Fibroblast of the aortic adventitia (primary cell): ENCODE measurements at regions not wholly inside any gene's neighbourhood (a gene's known extent, or its start where the extent isn't known, plus 50 kb on each side); places are given as distances from the start of the nearest gene placed in this dataset.
A peak's percentile ranks its signal among the peaks of the same experiment; 100 is the strongest.

ENCODE experiments used
- DNase-seq: peaks from one replicate; pipeline ENCODE4 v3.0.0-alpha.2; 2010; ENCODE audit warnings: low read depth
- H3K4me3 ChIP-seq: 2 replicates; pipeline ENCODE4 v1.5.1; 2011; ENCODE audit warnings: low read depth, mild to moderate bottlenecking, control low read depth, low read length, moderate library complexity
- CTCF ChIP-seq: IDR thresholded peaks from 2 replicates; pipeline ENCODE4 v1.5.1; 2011; ENCODE audit warnings: mild to moderate bottlenecking, low read length, control low read depth, inconsistent platforms; ENCODE audit not compliant: insufficient read depth

- no peak for TF ChIP-seq CTCF
- H3K4me3 ChIP-seq: no peak overlapping the region
- DNase-seq: no peak
Observed at GRCh38 chr13:31517599-31517998, 221.7 kb upstream of the RXFP2 start.

DNA sequence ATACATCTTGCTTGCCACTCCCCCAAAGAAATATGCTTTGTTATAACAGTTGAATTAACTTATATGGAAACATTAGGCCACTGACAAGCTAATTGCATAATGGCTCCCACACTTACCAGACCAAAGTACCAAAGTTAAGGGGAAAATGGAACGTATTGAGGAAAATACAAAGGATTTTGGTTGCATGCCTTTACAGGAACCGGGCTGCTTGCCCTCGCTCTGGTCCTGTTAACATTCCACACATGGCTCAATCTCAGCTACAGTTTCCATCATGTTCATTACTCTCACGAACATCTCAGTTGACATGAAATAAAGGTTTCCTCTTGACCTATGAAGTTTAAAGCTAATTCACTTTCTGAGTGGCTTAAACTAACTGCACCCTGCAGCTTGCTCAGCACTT is 220.7 kb upstream of the RXFP2 start:
- peak; percentile 84 for DNase-seq
- H3K4me3 ChIP-seq: no peak overlapping the region
- no peak for TF ChIP-seq CTCF

DNA sequence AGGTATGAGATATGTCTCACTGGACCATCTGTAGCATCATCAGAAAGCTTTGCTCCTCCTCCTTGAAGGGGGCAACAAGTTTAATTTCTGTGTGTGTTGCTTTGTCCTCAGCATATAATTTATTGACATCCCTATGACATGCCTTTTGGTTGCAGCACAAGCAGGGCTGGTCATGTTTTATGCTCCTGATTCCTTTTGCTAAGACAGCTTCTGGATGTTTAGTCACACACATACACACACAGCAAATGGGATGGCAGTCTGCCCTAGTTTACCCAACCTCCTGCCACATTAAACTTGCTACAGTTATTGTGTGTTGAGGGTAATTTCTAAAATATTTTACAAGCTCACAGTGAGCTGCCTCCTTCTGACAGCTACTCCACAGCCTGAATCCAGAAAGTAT is 217.9 kb upstream of the RXFP2 start:
- no peak for TF ChIP-seq CTCF
- peak; percentile 45 for DNase-seq
- no peak overlapping the region for H3K4me3 ChIP-seq

GRCh38 chr13:31522396-31522795 is 216.9 kb upstream of the RXFP2 start:
- DNase-seq: no peak
- TF ChIP-seq CTCF: no peak
- no peak overlapping the region for H3K4me3 ChIP-seq

GRCh38 chr13:31528176-31528575 is 211.2 kb upstream of the RXFP2 start:
- no peak overlapping the region for H3K4me3 ChIP-seq
- TF ChIP-seq CTCF: no peak
- DNase-seq: no peak

- no peak overlapping the region for H3K4me3 ChIP-seq
- no peak for DNase-seq
- no peak for TF ChIP-seq CTCF
Observed at GRCh38 chr13:31528758-31529157, 210.6 kb upstream of the RXFP2 start.

DNA sequence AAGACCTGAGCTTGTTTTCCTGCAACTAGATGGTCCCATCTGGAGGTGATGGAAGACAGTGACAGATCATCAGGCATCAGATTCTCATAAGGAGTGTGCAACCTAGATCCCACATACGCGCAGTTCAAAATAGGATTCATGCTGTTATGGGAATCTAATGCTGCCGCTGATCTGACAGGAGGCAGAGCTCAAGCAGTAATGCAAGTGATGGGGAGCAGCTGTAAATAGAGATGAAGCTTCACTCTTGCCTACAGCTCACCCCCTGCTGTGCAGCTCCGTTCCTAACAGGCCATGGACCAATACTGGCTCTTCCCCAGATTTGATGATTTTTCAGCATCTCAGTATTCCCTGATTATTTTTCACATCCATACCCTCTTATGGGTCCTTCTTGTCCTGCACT is 208.4 kb upstream of the RXFP2 start:
- TF ChIP-seq CTCF: no peak
- H3K4me3 ChIP-seq: no peak overlapping the region
- no peak for DNase-seq
